Neural cell (in vitro differentiated cells): ENCODE measurements at regions not wholly inside any gene's neighbourhood (a gene's known extent, or its start where the extent isn't known, plus 50 kb on each side); places are given as distances from the start of the nearest gene placed in this dataset.

Experiments used
- CTCF ChIP-seq: fragments of 450-650 bp; IDR thresholded peaks from 2 replicates; pipeline ENCODE4 v1.5.1; 2014; ENCODE audit warnings: antibody characterized with exemption, mild to moderate bottlenecking, moderate library complexity; ENCODE audit not compliant: poor library complexity, severe bottlenecking
- EP300 ChIP-seq: fragments of 450-650 bp; conservative IDR thresholded peaks from 2 replicates; pipeline ENCODE4 v1.6.1; 2014; ENCODE audit warnings: antibody characterized with exemption, mild to moderate bottlenecking, moderate library complexity; ENCODE audit not compliant: poor library complexity, severe bottlenecking
- RAD21 ChIP-seq: fragments of 450-650 bp; conservative IDR thresholded peaks from 2 replicates; pipeline ENCODE4 v1.6.1; 2014; ENCODE audit warnings: antibody characterized with exemption, mild to moderate bottlenecking, moderate library complexity
- SMC3 ChIP-seq: fragments of 450-650 bp; conservative IDR thresholded peaks from 2 replicates; pipeline ENCODE4 v1.6.1; 2014; ENCODE audit warnings: antibody characterized with exemption, mild to moderate bottlenecking, moderate library complexity; ENCODE audit not compliant: poor library complexity

DNA sequence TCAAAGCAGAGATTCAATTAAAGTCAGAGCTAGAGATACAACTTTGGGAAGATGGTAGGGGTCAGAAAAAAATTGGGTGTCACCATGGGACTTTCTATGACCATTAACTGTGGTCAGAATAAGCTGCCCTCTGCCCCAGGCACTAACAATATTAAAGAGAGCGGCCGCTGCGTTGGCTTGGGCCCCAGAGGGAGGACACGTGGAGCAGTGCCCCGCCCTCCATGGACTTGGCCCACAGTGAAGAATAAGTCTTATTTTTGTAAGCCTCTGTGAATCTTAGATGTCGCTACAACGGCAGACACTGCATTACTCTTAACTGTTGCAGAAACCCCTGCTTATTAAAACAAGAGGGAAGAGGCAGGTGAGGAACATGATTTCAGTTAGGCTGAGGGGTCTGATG, 172.7 kb downstream of the UQCRFS1 start:
- TF ChIP-seq CTCF: no peak
- TF ChIP-seq RAD21: no peak
- no peak for TF ChIP-seq EP300
- TF ChIP-seq SMC3: no peak
